Forelimb muscle (tissue), 1 donor: ENCODE measurements at regions not wholly inside any gene's neighbourhood (a gene's known extent, or its start where the extent isn't known, plus 50 kb on each side); places are given as distances from the start of the nearest gene placed in this dataset.

Source experiments
- DNase-seq: peaks from one replicate; pipeline ENCODE4 v3.0.0-alpha.2; 2013; ENCODE audit warnings: low read depth

DNA sequence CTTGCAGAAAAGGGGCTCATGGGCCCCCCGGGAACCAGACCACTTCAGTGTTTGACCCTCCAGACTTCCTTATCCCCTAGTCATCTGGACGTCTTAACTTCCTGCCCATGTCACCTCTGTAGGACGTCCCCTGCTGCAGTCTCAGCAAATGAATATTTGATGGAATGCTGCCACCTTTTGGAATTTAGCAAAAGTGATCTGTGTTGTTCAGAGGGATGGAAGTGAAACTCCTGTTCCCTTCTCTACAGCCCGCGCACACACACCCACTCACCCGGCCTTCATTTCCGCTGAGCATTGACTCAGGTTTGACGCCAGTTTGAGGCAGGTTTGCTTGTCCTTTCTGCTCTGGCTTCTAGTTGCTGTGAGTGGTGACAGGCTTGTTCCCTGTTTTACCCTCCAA is 507.2 kb upstream of the EEF2KMT start:
- no peak for DNase-seq

DNA sequence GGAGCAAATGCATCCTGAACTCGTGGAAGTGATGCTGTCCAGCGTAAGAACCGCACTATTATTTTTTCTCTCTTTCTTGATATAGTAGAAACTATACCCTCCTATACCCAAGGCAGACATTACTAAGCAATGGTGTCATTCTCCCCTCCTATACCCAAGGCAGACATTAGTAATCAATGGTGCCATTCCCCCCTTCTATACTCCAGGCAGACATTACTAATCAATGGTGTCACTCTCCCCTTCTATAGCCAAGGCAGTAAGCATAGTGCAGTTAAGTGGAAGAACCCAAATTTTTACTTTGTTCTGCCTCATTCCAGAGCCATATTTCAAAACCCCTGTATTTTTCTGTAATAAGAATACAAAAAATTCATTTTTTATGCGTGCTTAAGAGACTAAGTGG is 506.2 kb upstream of the EEF2KMT start:
- DNase-seq: no peak

DNA sequence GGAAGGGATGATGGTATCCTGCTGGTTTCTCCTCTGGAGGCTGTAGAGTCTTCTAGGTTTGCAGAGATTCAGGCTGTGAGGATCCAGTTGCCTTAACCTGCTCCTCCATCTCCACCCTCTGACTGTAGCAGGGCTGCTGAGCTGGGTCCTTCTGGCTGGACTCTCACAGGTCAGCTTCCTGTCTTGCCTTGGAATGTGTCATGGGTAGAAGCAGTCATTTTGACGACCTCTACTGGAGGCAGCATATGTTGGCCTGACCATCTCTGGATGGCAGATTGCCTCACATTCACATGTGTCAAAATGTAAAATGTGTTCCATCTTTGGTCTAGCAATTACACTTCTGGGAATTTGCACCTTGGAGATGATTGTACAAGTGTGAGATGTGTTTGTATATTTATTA is 504.4 kb upstream of the EEF2KMT start:
- DNase-seq: no peak

DNA sequence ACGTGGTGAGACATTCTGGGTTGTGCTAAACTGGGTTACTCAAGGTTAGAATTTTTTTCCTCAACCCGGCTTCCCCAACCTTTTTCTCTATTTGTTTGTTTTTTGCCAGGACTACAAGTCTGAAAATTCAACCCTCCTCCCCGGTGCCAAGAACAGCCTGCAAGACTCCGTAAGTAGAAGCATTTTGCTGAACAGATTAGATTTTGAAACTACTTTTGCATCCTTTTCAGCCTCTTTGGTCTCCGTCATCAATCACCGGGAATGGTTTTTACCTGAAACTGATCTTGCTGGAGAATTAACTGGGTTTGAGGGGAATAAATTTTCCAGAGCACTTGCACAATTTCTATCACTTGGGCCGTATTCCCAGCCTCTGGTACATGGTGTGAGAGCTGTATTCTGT is 501.2 kb upstream of the EEF2KMT start:
- DNase-seq: no peak

DNA sequence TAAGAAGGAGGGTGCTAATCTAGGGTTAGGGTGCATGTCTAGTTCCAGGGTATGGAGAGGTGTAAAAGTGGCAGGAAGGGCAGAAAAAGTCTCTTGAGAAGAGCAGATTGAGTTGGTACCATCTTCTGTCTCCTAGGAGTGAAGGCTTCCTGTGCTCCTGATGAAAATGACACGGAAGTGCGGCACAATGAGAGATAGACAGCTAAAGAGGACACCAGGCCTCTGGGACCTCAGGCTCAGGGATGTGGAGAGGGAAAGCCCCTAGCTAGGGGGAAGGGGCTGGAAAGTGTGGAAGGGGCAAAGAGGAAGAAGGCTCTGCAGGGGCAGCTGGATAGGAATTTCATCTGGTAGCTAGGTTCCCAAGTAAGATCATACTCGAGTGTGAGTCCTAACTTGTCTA is 498.3 kb upstream of the EEF2KMT start:
- DNase-seq: no peak

DNA sequence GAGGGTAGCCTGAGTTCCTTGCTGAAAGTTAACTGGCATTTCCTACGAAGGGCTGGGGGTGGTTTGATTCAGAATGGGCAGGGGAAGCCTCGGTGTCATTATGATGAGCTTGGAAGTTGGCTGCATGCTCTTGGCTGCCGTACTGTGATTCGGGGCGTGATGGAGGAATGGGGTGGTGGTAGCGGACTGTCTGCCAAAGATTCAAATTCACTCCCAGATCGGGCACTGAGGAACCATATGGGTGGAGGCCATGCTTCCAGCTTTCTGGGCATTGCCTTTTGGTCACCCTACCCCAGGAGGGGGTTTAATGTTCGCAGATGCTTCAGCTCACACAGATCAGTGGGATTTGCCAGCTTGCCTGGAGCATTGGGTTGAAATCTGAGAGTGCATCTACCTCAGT is 492.8 kb upstream of the EEF2KMT start:
- DNase-seq: no peak

DNA sequence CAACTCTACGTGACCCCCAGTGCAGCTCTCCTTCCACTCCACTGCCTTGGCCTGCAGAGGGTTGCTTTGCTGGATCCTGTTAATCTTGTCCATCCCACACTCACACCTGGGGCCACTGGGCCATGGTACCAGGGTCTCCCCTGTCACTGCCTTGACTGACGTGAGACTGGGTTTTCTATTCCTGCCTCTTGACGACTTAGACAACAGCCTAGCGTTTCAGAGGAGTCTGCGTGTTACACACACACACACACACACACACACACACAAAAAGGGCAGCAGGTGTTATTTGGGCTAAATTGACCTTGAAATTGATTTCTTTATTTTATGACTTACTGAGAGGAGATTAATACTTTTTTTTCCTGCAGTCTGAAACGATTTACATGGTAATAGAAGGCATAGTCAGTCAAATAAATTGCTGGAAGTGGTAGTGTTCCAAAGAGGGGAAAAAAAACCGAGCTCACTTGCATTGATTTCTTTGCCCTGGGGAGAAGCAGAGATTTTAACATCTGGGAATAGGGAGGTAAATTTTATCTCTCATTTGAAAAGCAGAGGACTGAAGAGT is 492.3 kb upstream of the EEF2KMT start:
- no peak for DNase-seq

DNA sequence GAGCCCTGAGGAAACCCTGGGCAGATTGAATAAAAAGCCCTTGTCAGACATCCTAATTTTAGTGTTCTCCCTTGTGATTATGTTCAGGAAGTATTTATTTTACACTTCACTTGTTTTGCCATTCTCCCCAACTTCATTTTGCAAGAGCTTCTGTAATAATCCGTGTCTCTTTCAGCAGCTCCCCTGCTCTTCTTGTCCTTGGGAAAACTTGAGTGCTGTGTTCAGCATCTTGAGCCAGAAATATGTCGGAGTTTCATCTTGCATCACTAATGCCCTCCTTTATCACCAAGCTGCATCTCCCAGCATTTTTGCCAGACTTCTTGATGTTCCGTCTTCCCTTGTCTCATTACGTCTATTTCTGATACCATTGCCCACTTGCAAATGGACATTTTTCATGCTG is 486.5 kb upstream of the EEF2KMT start:
- no peak for DNase-seq

DNA sequence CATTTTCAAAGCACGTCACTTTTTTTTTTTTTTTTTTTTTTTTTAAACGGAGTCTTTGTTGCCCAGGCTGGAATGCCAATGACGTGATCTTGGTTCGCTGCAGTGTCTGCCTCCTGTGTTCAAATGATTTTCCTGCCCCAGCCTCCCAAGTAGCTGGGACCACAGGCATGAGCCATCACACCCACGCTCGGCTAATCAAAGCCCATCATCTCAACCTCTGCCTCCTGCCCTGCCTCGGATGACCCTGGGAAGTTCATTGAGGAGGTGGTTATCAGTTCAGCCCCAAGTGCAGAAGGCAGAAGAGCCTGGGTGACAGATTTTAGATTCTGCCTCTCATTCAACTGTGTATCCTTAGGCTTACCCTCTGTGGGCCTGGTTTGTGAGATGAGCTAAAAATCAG is 484.9 kb upstream of the EEF2KMT start:
- no peak for DNase-seq

DNA sequence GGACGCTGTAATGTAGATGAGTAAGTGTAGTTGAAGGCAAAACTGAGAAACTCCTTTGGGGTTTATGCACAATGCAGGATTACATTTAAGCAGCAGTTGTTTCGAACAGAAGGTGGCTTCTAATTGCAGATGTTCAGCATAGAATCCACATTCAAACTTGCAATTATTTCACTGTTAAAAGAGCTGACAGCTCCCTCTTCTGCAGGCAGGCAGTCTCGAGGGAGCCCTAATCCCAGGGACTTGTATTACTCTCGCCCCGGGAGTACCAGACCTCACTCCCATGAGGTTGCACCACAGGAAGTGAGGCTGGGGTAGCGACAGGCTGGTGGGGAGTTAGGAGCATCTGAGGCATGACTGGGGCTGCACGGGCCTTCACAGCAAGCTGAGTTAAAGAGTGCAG is 484.3 kb upstream of the EEF2KMT start:
- no peak for DNase-seq

DNA sequence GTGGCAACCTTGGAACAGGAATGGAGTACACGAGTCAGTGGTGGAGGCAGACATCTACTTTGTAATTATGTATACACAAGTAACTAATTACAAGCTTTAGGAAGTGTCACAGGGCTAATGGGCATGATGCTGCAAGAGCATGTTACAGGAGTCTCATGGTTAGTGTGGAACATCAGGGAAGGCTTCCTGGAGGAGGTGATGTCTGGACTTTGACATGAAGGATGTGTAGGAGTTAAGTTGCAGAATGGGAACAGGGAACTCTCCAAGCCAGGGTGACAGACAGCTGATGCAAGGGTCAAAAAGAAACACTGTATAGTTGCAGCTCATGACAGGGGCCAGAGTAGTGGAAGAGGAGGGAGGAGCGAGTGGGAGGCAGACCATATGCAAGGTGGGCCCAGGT is 483.8 kb upstream of the EEF2KMT start:
- DNase-seq: no peak

DNA sequence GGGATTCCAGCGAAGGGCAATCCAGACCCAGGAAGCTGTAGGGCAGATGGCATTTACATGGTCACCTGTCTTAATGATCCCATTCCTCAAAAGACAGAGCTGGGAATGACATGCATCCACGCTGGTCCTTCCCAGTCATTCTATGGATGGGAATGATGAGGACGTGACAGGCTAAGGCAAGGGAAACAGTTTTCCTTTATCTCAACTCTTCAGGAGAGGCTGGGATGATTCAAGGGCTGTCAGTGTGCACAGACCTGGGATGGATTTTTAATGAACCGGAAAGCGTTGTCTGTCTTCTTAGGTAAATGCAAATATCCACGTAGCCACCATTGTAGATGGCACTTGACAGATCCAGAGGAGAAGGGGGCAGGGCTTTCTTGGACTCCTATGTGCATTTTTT is 483.2 kb upstream of the EEF2KMT start:
- no peak for DNase-seq

DNA sequence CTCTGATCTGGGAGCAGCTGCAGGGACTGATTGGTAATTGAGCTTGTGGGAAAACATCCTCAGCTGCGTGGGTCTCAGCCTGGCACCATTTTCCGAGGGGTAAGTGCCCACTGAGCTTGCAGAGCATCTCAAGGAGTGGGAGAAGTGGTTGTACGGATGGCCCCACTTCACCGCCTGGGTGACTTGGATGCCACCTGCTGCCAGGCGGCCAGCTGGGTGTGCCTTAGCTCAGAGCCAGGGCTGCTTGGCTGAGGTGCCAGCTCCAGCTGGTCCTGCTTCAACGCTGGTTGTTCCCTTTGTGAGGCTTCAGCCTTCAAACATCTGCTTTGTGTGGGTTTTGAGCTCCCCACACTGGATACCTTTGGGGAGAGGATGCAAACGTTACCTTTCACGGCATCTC is 482.7 kb upstream of the EEF2KMT start:
- DNase-seq: no peak

DNA sequence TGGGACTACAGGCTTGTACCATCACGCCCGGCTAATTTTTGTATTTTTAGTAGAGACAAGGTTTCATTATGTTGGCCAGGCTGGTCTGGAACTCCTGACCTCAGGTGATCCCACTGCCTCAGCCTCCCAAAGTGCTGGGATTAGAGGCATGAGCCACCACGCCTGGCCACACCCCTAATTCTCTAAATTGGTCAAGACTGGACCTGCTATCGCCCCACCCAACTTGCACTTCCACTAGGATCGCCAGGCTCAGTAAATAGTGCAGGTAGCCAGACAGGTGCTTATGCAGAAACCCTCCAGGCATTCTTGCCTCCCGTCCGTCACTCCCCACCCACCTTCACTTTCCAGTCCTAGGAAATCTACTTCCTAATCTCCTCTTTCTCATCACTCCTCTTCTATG is 481.4 kb upstream of the EEF2KMT start:
- DNase-seq: no peak

DNA sequence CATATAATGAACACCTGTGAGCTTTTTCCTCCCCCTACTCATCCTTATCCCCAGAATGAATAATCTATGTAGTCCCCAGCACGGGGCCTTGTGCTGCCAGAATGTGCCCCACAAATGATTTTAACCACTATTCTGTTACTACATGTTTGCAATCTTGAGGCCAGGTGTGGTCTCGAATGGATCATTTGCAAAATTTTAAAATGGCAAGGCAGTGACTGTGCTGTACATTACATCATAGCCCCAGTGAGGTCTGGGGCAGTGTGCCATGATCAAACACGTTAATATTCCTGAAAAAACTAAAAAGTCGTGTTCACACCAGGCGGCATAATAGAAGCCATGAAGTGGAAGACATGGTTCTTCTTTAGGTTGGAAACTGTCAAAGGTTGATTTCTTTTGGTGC is 479.9 kb upstream of the EEF2KMT start:
- no peak for DNase-seq

DNA sequence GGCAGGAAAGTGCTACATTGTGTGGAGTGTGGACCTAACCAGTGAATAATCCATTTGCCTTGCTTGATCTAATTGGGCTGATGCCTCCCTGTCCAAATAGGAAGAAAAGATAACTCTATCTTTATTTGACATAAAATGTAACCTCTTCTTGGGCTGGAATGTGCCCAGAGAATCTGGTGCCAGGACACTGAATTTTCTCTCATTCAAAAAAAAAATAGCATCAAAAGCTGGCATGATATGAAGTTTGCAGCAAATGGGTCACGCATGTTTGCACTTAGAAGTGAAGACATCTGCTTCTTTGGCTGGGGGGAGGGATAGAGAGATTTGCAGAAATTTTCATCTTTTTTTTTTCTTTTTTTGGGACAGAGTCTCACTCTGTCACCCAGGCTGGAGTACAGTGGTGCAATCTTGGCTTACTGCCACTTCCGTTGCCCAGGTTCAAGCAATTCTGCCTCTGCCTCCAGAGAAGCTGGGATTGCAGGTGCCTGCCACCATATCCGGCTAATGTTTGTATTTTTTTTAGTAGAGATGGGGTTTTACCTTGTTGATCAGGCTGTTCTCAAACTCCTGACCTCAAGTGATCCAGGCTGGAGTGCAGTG is 478.2 kb upstream of the EEF2KMT start:
- DNase-seq: no peak

DNA sequence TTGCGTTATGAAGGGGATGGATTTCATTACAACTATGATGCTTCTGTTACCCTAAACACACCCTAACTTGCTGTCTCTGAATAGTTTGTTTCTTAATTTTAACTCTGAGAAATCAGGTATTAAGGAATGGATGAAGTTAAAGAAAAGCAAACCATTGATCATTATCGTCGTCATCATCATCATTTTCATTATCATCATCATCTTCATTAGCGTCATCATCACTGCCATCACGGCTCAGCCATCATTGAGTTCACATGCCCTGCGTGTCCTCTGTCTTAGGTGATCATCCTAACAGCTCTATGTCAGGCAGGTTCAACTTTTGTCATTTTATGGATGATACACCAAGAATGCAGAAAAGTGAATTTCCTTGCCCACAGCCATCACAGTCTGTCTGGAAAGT is 477.5 kb upstream of the EEF2KMT start:
- no peak for DNase-seq

DNA sequence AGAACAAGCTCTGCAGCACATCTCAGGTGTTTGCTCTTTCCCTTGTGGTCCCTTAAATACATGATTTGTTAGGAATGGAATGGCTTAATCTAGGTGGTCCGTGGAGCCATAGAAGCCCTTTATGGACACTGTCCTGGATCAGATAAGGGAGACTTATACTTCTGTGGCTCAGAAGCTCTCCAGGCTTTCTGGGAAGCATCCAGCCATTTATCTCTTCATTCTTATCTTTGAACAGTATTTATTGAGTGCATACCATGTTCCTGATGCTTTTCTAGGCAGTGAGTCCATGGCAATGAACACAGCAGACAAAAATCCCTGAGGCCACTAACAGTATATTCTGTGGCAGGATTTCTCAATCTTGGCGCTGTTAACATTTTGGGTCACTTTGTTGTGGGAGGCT is 474.5 kb upstream of the EEF2KMT start:
- no peak for DNase-seq

DNA sequence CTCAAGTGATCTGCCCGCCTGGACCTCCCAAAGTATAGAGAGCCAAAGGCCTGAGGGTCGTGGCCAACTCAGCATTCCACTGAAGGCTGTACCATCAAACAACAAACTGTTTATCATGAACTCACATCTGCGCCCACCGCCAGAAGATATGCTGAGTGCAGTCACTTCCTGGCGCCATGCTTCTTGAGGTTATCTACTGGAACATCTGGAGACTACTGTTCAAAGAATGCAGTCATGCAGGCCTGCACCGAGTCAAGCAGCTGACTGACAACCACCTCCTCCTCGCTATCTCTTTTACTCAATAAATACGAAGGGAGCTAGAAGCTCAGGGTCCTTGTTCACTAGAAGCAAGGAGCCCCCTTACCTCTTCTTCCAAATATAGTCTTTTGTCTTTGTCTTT is 473.9 kb upstream of the EEF2KMT start:
- no peak for DNase-seq

DNA sequence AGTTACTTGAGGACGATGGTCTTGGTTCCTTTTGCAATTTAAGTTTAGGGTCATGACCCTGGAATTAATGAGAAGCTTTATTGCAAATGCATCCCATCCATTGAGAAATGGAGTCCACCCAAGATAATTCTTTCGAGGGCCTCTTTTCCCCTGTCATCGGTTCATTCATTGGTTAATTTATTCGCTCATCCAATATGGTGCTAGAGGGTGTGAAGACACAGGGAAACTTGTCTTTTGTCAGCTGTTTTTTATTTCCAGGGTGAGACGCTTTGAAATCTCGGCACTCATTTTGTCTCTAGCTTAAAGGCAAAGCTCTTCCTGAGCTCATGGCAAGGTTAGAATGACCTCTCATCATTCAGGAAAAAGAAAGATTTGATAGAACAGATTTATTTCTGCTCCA is 464.2 kb upstream of the EEF2KMT start:
- DNase-seq: no peak

DNA sequence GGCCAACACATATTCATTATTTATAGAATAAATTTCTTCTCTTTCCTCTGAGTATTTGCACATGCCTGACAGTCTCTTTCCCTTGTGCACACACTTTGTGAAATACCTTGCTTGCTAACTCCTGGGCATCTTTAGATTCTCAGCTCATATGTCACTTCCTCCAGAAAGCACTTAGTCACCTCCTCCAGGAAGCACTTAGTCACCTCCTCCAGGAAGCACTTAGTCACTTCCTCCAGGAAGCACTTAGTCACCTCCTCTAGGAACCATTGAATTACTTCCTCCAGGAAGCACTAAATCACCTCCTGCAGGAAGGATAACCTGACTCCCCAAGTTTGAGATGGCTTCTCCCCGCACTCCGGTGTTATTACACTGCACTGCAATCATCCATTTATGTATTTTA is 462.5 kb upstream of the EEF2KMT start:
- DNase-seq: no peak

DNA sequence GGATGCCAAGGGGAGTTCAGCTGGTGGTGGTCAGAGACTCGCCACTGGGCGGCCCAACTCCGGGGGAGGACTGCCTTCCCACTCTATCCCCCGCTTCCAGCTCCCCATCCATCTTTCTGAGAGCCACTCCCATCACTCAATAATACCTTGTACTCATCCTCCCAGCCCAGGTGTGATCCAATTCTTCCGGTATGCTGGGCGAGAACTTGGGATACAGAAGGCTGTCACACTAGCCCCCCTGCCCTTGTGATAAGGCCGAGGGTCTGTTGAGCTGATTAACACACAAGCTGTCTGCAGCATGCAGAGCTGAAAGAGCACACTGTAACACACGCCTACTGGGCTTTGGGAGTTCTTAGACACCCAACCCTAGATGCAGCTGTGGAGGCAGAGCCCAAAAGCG is 460.4 kb upstream of the EEF2KMT start:
- no peak for DNase-seq

DNA sequence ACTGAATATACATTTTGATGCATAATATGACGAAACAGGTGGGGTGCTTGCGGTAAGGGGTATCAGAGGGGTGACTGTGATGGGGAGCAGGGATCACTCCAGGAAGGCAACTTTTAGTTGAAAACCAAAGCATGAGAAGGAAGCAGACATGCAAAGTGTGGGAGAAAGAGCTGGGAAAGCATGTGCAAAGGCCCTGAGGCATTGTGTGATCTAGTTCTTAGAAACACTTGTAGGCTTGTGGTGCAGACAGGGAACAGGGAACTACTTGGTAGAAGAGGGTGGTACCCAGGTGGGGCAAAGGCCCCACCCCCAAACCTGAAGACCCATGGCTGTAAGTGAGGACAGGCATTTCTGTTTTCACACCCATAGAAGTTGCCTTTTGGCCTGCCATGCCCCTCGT is 459.9 kb upstream of the EEF2KMT start:
- DNase-seq: no peak

DNA sequence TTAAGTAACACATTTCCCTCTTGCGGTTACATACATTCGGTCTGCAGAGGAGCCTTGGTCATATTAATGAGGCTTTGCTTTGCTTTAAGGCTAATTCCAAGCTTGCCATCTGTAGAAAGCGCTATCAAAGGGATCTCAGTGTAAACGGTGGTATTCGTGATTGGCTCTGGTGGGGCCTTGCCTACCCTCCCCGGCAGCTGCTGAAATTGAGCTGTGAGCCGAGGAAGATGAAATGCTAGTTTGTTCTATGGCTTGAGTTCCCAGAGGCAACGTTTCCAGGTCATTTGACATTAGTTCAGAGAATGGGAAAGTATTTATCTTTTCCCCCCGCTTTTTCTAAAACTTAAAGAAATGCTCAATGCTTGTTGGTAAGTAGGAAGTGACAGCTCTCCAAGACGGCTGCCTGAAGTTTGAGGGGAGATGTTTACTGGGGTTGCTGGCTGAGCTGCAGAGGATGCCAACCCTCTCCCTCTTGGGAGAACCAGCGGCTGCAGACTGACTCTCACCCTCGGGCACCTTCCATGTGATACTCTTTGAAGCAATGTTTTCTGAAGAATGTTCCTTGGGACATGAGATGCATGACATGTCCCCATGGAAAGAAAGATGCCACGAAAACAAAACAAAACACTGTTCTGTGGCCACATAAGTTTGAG is 458.7 kb upstream of the EEF2KMT start:
- no peak for DNase-seq
